Neural cell (in vitro differentiated cells): ENCODE measurements at regions not wholly inside any gene's neighbourhood (a gene's known extent, or its start where the extent isn't known, plus 50 kb on each side); places are given as distances from the start of the nearest gene placed in this dataset.

Source experiments
- MXI1 ChIP-seq: fragments of 450-650 bp; conservative IDR thresholded peaks from 2 replicates; pipeline ENCODE4 v1.6.1; 2014; ENCODE audit warnings: antibody characterized with exemption, mild to moderate bottlenecking; ENCODE audit not compliant: poor library complexity, severe bottlenecking
- POLR2AphosphoS5 ChIP-seq: IDR thresholded peaks from 2 replicates; pipeline ENCODE4 v1.6.1; 2012
- TF ChIP-seq, protein P1 (sequence below): fragments of 450-650 bp; IDR thresholded peaks from 2 replicates; pipeline ENCODE4 v1.5.1; 2014; ENCODE audit warnings: antibody characterized with exemption, mild to moderate bottlenecking, moderate library complexity; ENCODE audit not compliant: poor library complexity, severe bottlenecking
- TF ChIP-seq, protein P2 (sequence below): IDR thresholded peaks from 2 replicates; pipeline ENCODE4 v1.6.1; 2012; ENCODE audit warnings: borderline replicate concordance

DNA sequence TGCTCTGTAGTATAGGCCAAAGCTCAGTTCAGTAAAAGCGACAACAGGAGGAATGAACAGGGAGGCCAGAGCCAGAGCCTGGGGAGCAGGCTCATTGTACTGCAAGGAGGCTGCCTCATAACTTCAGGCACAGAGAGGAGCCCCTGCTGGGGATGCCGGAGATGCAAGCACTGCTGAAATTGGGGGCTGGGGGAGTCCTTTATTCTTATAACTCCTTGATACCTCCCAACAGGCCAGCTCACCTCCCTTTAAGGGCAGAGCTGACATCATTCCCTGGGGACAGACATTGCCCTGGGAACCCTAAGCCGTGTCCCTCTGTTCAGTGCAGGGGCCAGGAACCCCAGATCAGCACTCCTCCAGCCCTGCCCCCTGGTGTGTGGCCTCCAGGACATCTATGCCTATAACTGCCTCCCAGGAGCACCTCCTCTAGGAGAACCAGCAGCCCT, 83.8 kb upstream of the MRPS22 start:
- TF ChIP-seq, protein P1, sequence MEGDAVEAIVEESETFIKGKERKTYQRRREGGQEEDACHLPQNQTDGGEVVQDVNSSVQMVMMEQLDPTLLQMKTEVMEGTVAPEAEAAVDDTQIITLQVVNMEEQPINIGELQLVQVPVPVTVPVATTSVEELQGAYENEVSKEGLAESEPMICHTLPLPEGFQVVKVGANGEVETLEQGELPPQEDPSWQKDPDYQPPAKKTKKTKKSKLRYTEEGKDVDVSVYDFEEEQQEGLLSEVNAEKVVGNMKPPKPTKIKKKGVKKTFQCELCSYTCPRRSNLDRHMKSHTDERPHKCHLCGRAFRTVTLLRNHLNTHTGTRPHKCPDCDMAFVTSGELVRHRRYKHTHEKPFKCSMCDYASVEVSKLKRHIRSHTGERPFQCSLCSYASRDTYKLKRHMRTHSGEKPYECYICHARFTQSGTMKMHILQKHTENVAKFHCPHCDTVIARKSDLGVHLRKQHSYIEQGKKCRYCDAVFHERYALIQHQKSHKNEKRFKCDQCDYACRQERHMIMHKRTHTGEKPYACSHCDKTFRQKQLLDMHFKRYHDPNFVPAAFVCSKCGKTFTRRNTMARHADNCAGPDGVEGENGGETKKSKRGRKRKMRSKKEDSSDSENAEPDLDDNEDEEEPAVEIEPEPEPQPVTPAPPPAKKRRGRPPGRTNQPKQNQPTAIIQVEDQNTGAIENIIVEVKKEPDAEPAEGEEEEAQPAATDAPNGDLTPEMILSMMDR = no peak
- TF ChIP-seq POLR2AphosphoS5 (no peak), MXI1 (no peak)
- TF ChIP-seq, protein P2, sequence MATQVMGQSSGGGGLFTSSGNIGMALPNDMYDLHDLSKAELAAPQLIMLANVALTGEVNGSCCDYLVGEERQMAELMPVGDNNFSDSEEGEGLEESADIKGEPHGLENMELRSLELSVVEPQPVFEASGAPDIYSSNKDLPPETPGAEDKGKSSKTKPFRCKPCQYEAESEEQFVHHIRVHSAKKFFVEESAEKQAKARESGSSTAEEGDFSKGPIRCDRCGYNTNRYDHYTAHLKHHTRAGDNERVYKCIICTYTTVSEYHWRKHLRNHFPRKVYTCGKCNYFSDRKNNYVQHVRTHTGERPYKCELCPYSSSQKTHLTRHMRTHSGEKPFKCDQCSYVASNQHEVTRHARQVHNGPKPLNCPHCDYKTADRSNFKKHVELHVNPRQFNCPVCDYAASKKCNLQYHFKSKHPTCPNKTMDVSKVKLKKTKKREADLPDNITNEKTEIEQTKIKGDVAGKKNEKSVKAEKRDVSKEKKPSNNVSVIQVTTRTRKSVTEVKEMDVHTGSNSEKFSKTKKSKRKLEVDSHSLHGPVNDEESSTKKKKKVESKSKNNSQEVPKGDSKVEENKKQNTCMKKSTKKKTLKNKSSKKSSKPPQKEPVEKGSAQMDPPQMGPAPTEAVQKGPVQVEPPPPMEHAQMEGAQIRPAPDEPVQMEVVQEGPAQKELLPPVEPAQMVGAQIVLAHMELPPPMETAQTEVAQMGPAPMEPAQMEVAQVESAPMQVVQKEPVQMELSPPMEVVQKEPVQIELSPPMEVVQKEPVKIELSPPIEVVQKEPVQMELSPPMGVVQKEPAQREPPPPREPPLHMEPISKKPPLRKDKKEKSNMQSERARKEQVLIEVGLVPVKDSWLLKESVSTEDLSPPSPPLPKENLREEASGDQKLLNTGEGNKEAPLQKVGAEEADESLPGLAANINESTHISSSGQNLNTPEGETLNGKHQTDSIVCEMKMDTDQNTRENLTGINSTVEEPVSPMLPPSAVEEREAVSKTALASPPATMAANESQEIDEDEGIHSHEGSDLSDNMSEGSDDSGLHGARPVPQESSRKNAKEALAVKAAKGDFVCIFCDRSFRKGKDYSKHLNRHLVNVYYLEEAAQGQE = no peak
